HepG2 (cell line): ENCODE measurements at regions not wholly inside any gene's neighbourhood (a gene's known extent, or its start where the extent isn't known, plus 50 kb on each side); places are given as distances from the start of the nearest gene placed in this dataset.

ENCODE experiments used
- ATAC-seq: fragments of 200-7000 bp; cut with Tn5 transposase; 3 replicates; pipeline ENCODE4 v1.9.1; 2020; ENCODE audit warnings: mild to moderate bottlenecking, moderate library complexity
- BruUV-seq: library from RNA; stranded (reverse); fragments of 400-500 nt; replicated peaks from 2 replicates; lab custom pipeline; 2021; lab: Mats Ljungman, UMichigan
- CTCF ChIA-PET: fragments of 300-600 bp; formaldehyde crosslinking; extraction: SDS; loops from one replicate; lab custom pipeline; 2021; ENCODE audit warnings: low total read pairs, inconsistent platforms, low intra/inter-chr PET ratio; lab: Yijun Ruan, JAX
- POLR2A ChIA-PET: fragments of 350-600 bp; sonication (Branson Sonifier 250); formaldehyde crosslinking; loops from one replicate; lab custom pipeline; 2020; ENCODE audit warnings: antibody characterized with exemption, inconsistent platforms; lab: Yijun Ruan, JAX
- DNase-seq: peaks from one replicate; pipeline ENCODE4 v3.0.0-alpha.2; 2015; ENCODE audit warnings: low spot score
- FAIRE-seq: peaks from 3 replicates; lab custom pipeline; 2011; peaks lifted over from hg19 to GRCh38; lab: Jason Lieb, UNC
- H2AFZ ChIP-seq: one replicate; pipeline ENCODE4 v1.6.1; 2011; ENCODE audit warnings: low read length, inconsistent platforms
- H3K27ac ChIP-seq: fragments of 300-600 bp; 3 replicates; pipeline ENCODE4 v1.8.0; 2011; ENCODE audit warnings: mixed run types, mild to moderate bottlenecking, mixed read lengths, low read length, inconsistent platforms; ENCODE audit not compliant: insufficient read depth; ENCODE audit errors: extremely low read length
- H3K27me3 ChIP-seq, 2 experiments: fragments of 200-600 bp in 1 of 2; 2 replicates in 1 of 2; 3 replicates in 1 of 2; pipeline versions ENCODE4 v1.6.0 to v1.8.0; 2011; ENCODE audit warnings: low read length in 2 of 2, mild to moderate bottlenecking in 2 of 2, moderate library complexity in 2 of 2, inconsistent platforms in 1 of 2; ENCODE audit not compliant: insufficient read depth in 2 of 2, control insufficient read depth in 1 of 2
- H3K36me3 ChIP-seq, 2 experiments: fragments of 200-600 bp in 1 of 2; replicated peaks in 1 of 2; 2 replicates in 1 of 2; 3 replicates in 1 of 2; pipeline versions ENCODE4 v1.5.1 to v1.8.0; 2011; ENCODE audit warnings: low read length in 2 of 2, inconsistent platforms in 1 of 2; ENCODE audit not compliant: insufficient read depth in 2 of 2, control insufficient read depth in 1 of 2
- H3K4me1 ChIP-seq: 2 replicates; pipeline ENCODE4 v1.5.1; 2012; ENCODE audit warnings: low read length, inconsistent platforms; ENCODE audit not compliant: insufficient read depth
- H3K4me2 ChIP-seq: 2 replicates; pipeline ENCODE4 v1.6.0; 2011; ENCODE audit warnings: low read depth, low read length, inconsistent platforms
- H3K4me3 ChIP-seq, 3 experiments: fragments of 200-600 bp in 1 of 3; sonication (generic), shearing (Covaris generic) in 1 of 3; replicated peaks in 1 of 3; 2 replicates each; pipeline ENCODE4 v1.5.1; 2011 to 2016; ENCODE audit warnings: low read length in 3 of 3, inconsistent platforms in 2 of 3, low read depth in 2 of 3, mild to moderate bottlenecking in 2 of 3, control low read depth in 1 of 3, mixed read lengths in 1 of 3; ENCODE audit not compliant: insufficient read depth in 1 of 3
- H3K79me2 ChIP-seq: one replicate; pipeline ENCODE4 v1.6.1; 2011; ENCODE audit warnings: low read length, inconsistent platforms; ENCODE audit not compliant: insufficient read depth
- H3K9ac ChIP-seq: 2 replicates; pipeline ENCODE4 v1.6.0; 2011; ENCODE audit warnings: mild to moderate bottlenecking, low read depth, low read length, inconsistent platforms; ENCODE audit not compliant: insufficient read depth
- H3K9me3 ChIP-seq: 2 replicates; pipeline ENCODE4 v1.5.1; 2012; ENCODE audit warnings: mild to moderate bottlenecking, low read length
- H4K20me1 ChIP-seq: 2 replicates; pipeline ENCODE4 v1.6.0; 2011; ENCODE audit warnings: inconsistent platforms, mild to moderate bottlenecking, low read length, moderate library complexity; ENCODE audit not compliant: insufficient read depth
- HCFC1 ChIP-seq: fragments of 150-350 bp; IDR thresholded peaks from 2 replicates; pipeline ENCODE4 v1.6.1; 2014; ENCODE audit warnings: low read depth, low read length
- HES4 ChIP-seq: sonication (generic); formaldehyde crosslinking; IDR thresholded peaks from 2 replicates; pipeline ENCODE4 v1.9.0; 2021; ENCODE audit warnings: mild to moderate bottlenecking, missing genetic modification reagents, borderline replicate concordance
- HOMEZ ChIP-seq: IDR thresholded peaks from 2 replicates; pipeline ENCODE4 v1.6.1; 2016; ENCODE audit warnings: low read depth
- IKZF5 ChIP-seq: IDR thresholded peaks from 2 replicates; pipeline ENCODE4 v1.6.1; 2018; ENCODE audit warnings: missing genetic modification reagents, mild to moderate bottlenecking, missing compliant biosample characterization
- MXI1 ChIP-seq: IDR thresholded peaks from 3 replicates; pipeline ENCODE4 v1.6.1; 2012; ENCODE audit warnings: low read depth, low read length, inconsistent platforms, borderline replicate concordance
- NR2F6 ChIP-seq, 2 experiments: IDR thresholded peaks; 2 replicates each; pipeline ENCODE4 v1.6.1; 2016; ENCODE audit warnings: antibody characterized with exemption in 1 of 2, mild to moderate bottlenecking in 1 of 2
- RARA ChIP-seq: IDR thresholded peaks from 2 replicates; pipeline ENCODE4 v1.6.1; 2016; ENCODE audit warnings: missing genetic modification reagents, missing compliant biosample characterization
- SMAD9 ChIP-seq: sonication (generic); formaldehyde crosslinking; IDR thresholded peaks from 2 replicates; pipeline ENCODE4 v1.5.1; 2020; ENCODE audit warnings: mild to moderate bottlenecking, missing genetic modification reagents
- TERF1 ChIP-seq: sonication (generic); formaldehyde crosslinking; IDR thresholded peaks from 2 replicates; pipeline ENCODE4 v1.8.0; 2022; ENCODE audit warnings: mild to moderate bottlenecking, missing genetic modification reagents, moderate library complexity
- TOE1 ChIP-seq: sonication (generic); formaldehyde crosslinking; IDR thresholded peaks from 2 replicates; pipeline ENCODE4 v1.4.0; 2020; ENCODE audit warnings: mild to moderate bottlenecking, missing genetic modification reagents
- YEATS4 ChIP-seq: sonication (generic); formaldehyde crosslinking; IDR thresholded peaks from 2 replicates; pipeline ENCODE4 v1.4.0; 2020; ENCODE audit warnings: missing genetic modification reagents, borderline replicate concordance
- ZNF121 ChIP-seq: sonication (generic); formaldehyde crosslinking; IDR thresholded peaks from 2 replicates; pipeline ENCODE4 v1.5.0; 2020; ENCODE audit warnings: mild to moderate bottlenecking, missing genetic modification reagents
- ZNF230 ChIP-seq: sonication (generic); formaldehyde crosslinking; IDR thresholded peaks from 2 replicates; pipeline ENCODE4 v1.4.0; 2020; ENCODE audit warnings: mild to moderate bottlenecking, missing genetic modification reagents
- ZNF503 ChIP-seq: sonication (generic); formaldehyde crosslinking; IDR thresholded peaks from 2 replicates; pipeline ENCODE4 v1.4.0; 2020; ENCODE audit warnings: missing genetic modification reagents
- WGBS: methylation state at CpG from one replicate; pipeline ENCODE4 v1.1.6; 2017; ENCODE audit warnings: low lambda C conversion rate; 5-methylcytosine and 5-hydroxymethylcytosine counted together
- in situ Hi-C: cut with HindIII; loops from 2 replicates; pipeline ENCODE4 v1.10.0; 2017; ENCODE audit warnings: low pct_unique_long_range_greater_than_20kb; ENCODE audit not compliant: extremely low pct_ligation_motif_present
- intact Hi-C: fragments of 100-400 bp; cut with micrococcal nuclease; formaldehyde crosslinking; loops from one replicate; pipeline ENCODE4 v1.10.0; 2022; ENCODE audit not compliant: unreplicated experiment

- ATAC-seq (no peak), FAIRE-seq (no peak), DNase-seq (no peak)
- Histone ChIP-seq H3K4me3 (no peak overlapping the region), H4K20me1 (no peaks in the 10 kb centered on the region), H2AFZ (no peak overlapping the region), H3K4me1 (no peaks in the 10 kb centered on the region), H3K4me2 (no peak overlapping the region), H3K9me3 (no peaks in the 10 kb centered on the region), H3K36me3 (no peaks in the 10 kb centered on the region), H3K27me3 (no peaks in the 10 kb centered on the region), H3K27ac (no peak overlapping the region), H3K79me2 (no peaks in the 10 kb centered on the region), H3K9ac (no peak overlapping the region)
- intact Hi-C loops = no loop called here
- 8% methylated on average over 6 of the region's 6 CpGs for WGBS
- TF ChIP-seq HES4 (CRISPR knock-in tag) (no peak), SMAD9 (no peak), HCFC1 (no peak), RARA (CRISPR knock-in tag) (no peak), YEATS4 (CRISPR knock-in tag) (no peak), MXI1 (no peak), ZNF121 (no peak), IKZF5 (CRISPR knock-in tag) (no peak), TOE1 (CRISPR knock-in tag) (no peak), ZNF230 (CRISPR knock-in tag) (no peak), TERF1 (CRISPR knock-in tag) (no peak), NR2F6 (IDR thresholded peaks at IDR 0.05) (no peak), NR2F6 (CRISPR knock-in tag; IDR thresholded peaks at IDR 0.05) (no peak), ZNF503 (CRISPR knock-in tag) (no peak), HOMEZ (CRISPR knock-in tag) (no peak)
- POLR2A ChIA-PET = no interaction called here
- CTCF ChIA-PET = no interaction called here
- in situ Hi-C loops = no loop called here
- no TSS peak for BruUV-seq
Measured at GRCh38 chr12:97640826-97641225, 178.2 kb downstream of the RMST start.
